ENCODE measurements at regions not wholly inside any gene's neighbourhood (a gene's known extent, or its start where the extent isn't known, plus 50 kb on each side); places are given as distances from the start of the nearest gene placed in this dataset.

DNA sequence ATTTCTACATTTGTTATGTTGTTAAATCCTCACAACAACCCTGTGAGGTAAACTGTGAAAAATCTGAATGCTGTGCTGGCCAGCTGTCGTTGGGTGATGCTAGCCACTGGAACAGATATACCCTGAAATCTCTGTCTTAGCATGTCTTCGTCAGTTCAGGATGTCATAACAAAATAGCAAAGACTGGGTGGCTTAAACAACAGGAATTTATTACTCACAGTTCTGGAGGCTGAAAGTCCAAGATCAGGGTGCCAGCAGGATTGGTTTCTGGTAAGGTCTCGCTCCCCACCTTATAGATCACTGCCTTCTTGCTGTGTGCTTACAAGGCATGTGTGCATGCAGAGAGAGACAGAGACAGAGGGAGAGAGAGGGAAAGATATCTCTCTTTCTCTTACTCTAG lies 211.7 kb downstream of the C11orf91 start:
- no peaks in the 10 kb centered on the region for H3K4me1 ChIP-seq
- H3K27ac ChIP-seq: no peak overlapping the region
- H3K27me3 ChIP-seq: peaks cover 15% of the 10 kb centered on the region
- no peaks in the 10 kb centered on the region for H3K36me3 ChIP-seq
- no peak for TF ChIP-seq POLR2A (IDR thresholded peaks at IDR 0.05)
- no peak for TF ChIP-seq POLR2AphosphoS5 (IDR thresholded peaks at IDR 0.05)
- TF ChIP-seq, protein P1, sequence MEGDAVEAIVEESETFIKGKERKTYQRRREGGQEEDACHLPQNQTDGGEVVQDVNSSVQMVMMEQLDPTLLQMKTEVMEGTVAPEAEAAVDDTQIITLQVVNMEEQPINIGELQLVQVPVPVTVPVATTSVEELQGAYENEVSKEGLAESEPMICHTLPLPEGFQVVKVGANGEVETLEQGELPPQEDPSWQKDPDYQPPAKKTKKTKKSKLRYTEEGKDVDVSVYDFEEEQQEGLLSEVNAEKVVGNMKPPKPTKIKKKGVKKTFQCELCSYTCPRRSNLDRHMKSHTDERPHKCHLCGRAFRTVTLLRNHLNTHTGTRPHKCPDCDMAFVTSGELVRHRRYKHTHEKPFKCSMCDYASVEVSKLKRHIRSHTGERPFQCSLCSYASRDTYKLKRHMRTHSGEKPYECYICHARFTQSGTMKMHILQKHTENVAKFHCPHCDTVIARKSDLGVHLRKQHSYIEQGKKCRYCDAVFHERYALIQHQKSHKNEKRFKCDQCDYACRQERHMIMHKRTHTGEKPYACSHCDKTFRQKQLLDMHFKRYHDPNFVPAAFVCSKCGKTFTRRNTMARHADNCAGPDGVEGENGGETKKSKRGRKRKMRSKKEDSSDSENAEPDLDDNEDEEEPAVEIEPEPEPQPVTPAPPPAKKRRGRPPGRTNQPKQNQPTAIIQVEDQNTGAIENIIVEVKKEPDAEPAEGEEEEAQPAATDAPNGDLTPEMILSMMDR (IDR thresholded peaks at IDR 0.05): no peak
- TF ChIP-seq EP300 (IDR thresholded peaks at IDR 0.05): no peak
- WGBS: 83% methylated on average over 3 of the region's 3 CpGs
- no peak overlapping the region for H3K4me3 ChIP-seq
- no peaks in the 10 kb centered on the region for H3K9me3 ChIP-seq
- no peak for DNase-seq (ENCODE audit: low spot score in 2 of 2)

DNA sequence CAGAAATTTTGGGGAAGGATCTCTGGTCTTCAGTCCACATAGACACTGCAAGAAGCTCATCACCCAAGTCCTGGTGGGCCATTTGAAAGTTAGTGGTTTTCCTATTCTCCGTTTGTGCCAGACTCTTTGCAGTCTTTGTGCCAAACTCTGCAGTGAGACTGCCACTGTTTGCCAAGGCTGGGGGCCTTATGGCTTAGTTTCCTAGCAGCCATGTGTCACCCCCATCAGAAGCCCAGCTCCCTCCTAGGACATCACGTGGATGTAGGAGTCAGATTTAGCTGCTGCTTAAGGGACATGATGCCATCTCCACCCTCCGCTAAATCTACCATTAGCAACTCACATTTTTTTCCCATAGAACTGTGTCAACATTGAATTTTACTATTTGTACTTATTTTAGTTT lies 220.0 kb downstream of the C11orf91 start:
- Histone ChIP-seq H3K27me3 (no peaks in the 10 kb centered on the region), H3K27ac (no peak overlapping the region), H3K9me3 (no peaks in the 10 kb centered on the region), H3K36me3 (no peaks in the 10 kb centered on the region), H3K4me3 (no peak overlapping the region), H3K4me1 (peaks cover 6% of the 10 kb centered on the region)
- TF ChIP-seq POLR2A (IDR thresholded peaks at IDR 0.05) (no peak), EP300 (IDR thresholded peaks at IDR 0.05) (no peak), POLR2AphosphoS5 (IDR thresholded peaks at IDR 0.05) (no peak)
- TF ChIP-seq, protein P1 (IDR thresholded peaks at IDR 0.05): no peak
- WGBS: 56% methylated on average over 3 of the region's 3 CpGs
- DNase-seq (ENCODE audit: low spot score in 2 of 2): no peak

DNA sequence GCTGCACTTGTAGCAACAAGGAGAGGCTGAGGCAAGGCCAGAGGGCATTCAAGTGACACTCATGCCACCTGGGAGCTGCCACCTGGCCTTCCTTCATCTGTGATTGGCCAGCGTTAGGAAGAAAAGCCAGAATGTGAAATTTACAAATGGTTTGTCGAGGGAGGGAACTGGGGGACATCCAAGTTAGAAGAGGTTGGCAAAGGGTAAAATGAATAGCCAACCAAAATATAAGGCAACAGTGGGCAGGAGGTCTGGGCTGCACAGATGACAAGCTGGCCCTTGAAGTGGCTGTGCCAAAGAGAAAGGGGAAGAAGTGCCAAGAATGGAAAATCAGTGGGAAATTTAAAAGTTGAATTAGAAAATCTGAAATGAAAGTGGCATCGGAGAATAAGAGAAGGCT lies 221.4 kb downstream of the C11orf91 start:
- no peak overlapping the region for H3K27ac ChIP-seq
- no peaks in the 10 kb centered on the region for H3K36me3 ChIP-seq
- no peak for DNase-seq (ENCODE audit: low spot score in 2 of 2)
- TF ChIP-seq POLR2A (IDR thresholded peaks at IDR 0.05) (no peak), POLR2AphosphoS5 (IDR thresholded peaks at IDR 0.05) (no peak), EP300 (IDR thresholded peaks at IDR 0.05) (no peak)
- TF ChIP-seq, protein P1 (IDR thresholded peaks at IDR 0.05): no peak
- WGBS: 74% methylated on average over 3 of the region's 3 CpGs
- H3K4me1 ChIP-seq: peaks cover 6% of the 10 kb centered on the region
- no peaks in the 10 kb centered on the region for H3K27me3 ChIP-seq
- H3K4me3 ChIP-seq: no peak overlapping the region
- H3K9me3 ChIP-seq: no peaks in the 10 kb centered on the region

DNA sequence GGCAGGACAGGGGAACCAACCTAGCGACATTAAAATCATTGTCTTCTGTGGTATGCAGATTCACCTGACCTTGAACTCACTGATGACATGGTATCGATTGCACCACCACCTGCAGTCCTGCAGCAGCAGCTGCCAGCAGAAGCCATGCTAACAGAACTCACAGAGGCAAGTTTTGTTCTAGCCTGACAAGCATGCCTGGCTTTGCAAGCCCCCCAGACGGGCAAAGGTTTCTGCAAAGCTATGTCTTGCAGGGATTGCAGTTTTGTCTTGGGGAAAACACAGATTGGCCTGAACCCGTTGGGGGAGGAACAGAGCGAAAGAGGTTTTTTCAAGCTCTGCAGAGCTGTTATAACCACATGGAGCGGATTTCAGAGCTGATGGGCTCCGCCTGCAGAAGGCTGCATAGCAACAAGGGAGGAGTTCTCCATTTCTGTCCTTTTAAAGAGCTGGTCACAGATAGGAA lies 221.0 kb downstream of the HIPK3 start:
- WGBS: 50% methylated on average over 7 of the region's 7 CpGs
- TF ChIP-seq POLR2AphosphoS5 (IDR thresholded peaks at IDR 0.05) (no peak), EP300 (IDR thresholded peaks at IDR 0.05) (no peak), POLR2A (IDR thresholded peaks at IDR 0.05) (no peak)
- TF ChIP-seq, protein P1 (IDR thresholded peaks at IDR 0.05): no peak
- DNase-seq (ENCODE audit: low spot score in 2 of 2): no peak
- peaks cover 3% of the 10 kb centered on the region for H3K27me3 ChIP-seq
- H3K36me3 ChIP-seq: no peaks in the 10 kb centered on the region
- H3K9me3 ChIP-seq: no peaks in the 10 kb centered on the region
- H3K27ac ChIP-seq: no peak overlapping the region
- H3K4me1 ChIP-seq: peaks cover 6% of the 10 kb centered on the region
- H3K4me3 ChIP-seq: no peak overlapping the region

DNA sequence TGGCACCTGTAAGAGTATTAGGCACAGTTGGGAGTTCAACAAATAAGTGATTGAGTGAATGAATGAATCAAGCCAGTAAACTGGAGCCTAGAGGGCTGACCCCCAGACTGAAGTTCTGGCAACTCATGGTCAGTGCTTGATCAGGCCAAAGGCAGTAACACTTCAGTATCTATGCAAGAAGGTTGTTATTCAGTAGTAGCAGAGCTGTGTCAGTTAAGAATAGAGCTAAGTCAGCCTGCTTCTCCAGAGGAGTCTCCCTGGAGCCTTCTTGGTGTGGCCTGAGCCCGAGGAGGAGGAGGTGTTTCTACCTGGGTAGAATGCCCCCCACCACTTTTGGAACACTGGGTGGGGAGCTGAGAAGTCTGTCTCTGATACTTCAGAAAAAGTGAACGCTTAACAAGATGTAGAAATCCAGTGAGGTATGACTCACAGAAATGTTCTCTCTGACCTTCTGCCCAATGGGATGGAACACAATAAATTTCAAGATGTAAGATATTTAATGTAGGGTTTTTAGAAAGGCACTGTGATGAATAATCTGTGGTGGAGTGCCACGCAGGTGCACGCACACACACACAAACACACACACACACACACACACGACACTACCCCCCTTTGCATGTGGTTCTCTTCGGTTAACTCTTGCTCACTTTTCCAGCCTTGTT lies 219.9 kb downstream of the HIPK3 start:
- peaks cover 6% of the 10 kb centered on the region for H3K4me1 ChIP-seq
- TF ChIP-seq POLR2A (IDR thresholded peaks at IDR 0.05): no peak
- no peak for TF ChIP-seq POLR2AphosphoS5 (IDR thresholded peaks at IDR 0.05)
- no peak for TF ChIP-seq EP300 (IDR thresholded peaks at IDR 0.05)
- TF ChIP-seq, protein P1 (IDR thresholded peaks at IDR 0.05): no peak
- no peak for DNase-seq (ENCODE audit: low spot score in 2 of 2)
- WGBS: 91% methylated on average over 6 of the region's 6 CpGs
- no peaks in the 10 kb centered on the region for H3K9me3 ChIP-seq
- H3K27ac ChIP-seq: no peak overlapping the region
- no peak overlapping the region for H3K4me3 ChIP-seq
- H3K36me3 ChIP-seq: no peaks in the 10 kb centered on the region
- H3K27me3 ChIP-seq: peaks cover 3% of the 10 kb centered on the region

All from suprapubic skin (tissue), 4 donors.